ENCODE measurements at regions not wholly inside any gene's neighbourhood (a gene's known extent, or its start where the extent isn't known, plus 50 kb on each side); places are given as distances from the start of the nearest gene placed in this dataset.

DNA sequence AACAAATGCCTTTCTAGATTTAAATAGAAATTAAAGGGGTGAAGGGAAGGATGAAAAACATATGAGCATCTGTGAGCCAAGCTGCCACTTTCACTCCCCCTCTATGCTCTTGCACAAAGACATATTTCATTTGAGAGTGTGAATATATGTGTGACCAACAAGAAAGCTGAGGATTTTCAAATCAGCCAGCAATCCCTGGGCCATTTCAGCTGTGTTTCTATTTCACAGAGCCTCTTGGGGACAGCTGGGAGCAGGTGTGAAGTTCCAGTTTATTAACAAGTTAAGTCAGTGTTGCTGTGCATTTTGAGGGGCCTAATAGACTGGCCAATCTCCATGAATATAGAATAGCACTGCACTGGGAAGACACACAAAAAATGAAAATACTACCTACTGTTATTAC is 248.7 kb upstream of the RGMB start:
- Histone ChIP-seq H4K20me1 (replicated peaks in 1 of 2; ENCODE audit: control insufficient read depth in 1 of 2, insufficient read depth in 2 of 2, low read length in 2 of 2) (no peaks in the 10 kb centered on the region), H2BK15ac (ENCODE audit: low read length) (no peak overlapping the region), H3K79me1 (ENCODE audit: low read depth, low read length) (no peaks in the 10 kb centered on the region), H4K8ac (ENCODE audit: extremely low read depth, insufficient read depth, low read length) (no peak overlapping the region), H4K91ac (replicated peaks; ENCODE audit: insufficient read length, low read length) (no peak overlapping the region), H4K5ac (ENCODE audit: insufficient read length, low read depth, low read length) (no peak overlapping the region), H3K14ac (ENCODE audit: insufficient read length) (no peak overlapping the region), H3K56ac (replicated peaks; ENCODE audit: insufficient read length, low read depth, low read length) (no peak overlapping the region), H2BK120ac (replicated peaks; ENCODE audit: low read depth, low read length) (no peak overlapping the region), H2BK20ac (ENCODE audit: low read length) (no peak overlapping the region), H2BK12ac (ENCODE audit: low read depth, low read length) (no peak overlapping the region), H2AFZ (ENCODE audit: low read length) (no peak overlapping the region), H2AK5ac (ENCODE audit: low read depth, low read length) (no peak overlapping the region), H3K4me2 (ENCODE audit: insufficient read depth in 1 of 2, low read depth in 2 of 2, low read length in 2 of 2) (no peak overlapping the region), H3K27me3 (replicated peaks in 1 of 4; ENCODE audit: control insufficient read depth in 3 of 4, extremely low read depth in 1 of 4, insufficient read depth in 3 of 4, low read length in 3 of 4) (no peaks in the 10 kb centered on the region), H3K18ac (ENCODE audit: extremely low read depth, low read length) (no peak overlapping the region), H3K36me3 (ENCODE audit: control insufficient read depth in 2 of 4, insufficient read depth in 4 of 4, low read length in 3 of 4) (no peaks in the 10 kb centered on the region), H3K9ac (replicated peaks in 1 of 4; ENCODE audit: extremely low read depth in 1 of 4, low read depth in 3 of 4, low read length in 3 of 4) (no peak overlapping the region), H3K4me1 (replicated peaks in 1 of 4; ENCODE audit: control insufficient read depth in 3 of 4, insufficient read depth in 4 of 4, low read length in 3 of 4) (no peaks in the 10 kb centered on the region), H3K4me3 (ENCODE audit: extremely low read depth in 1 of 4, insufficient read depth in 2 of 4, low read depth in 3 of 4, low read length in 4 of 4) (no peak overlapping the region), H3K79me2 (ENCODE audit: control insufficient read depth in 1 of 2, insufficient read depth in 2 of 2, low read length in 2 of 2) (no peaks in the 10 kb centered on the region), H3K9me3 (ENCODE audit: insufficient read depth in 2 of 2, low read depth in 1 of 2, low read length in 1 of 2) (no peaks in the 10 kb centered on the region), H3K23ac (ENCODE audit: insufficient read length) (no peak overlapping the region), H3K4ac (replicated peaks; ENCODE audit: insufficient read length, low read depth, low read length) (no peak overlapping the region), H3K27ac (ENCODE audit: low read depth, low read length) (no peak overlapping the region), H3K23me2 (ENCODE audit: low read depth, low read length) (no peaks in the 10 kb centered on the region), H2BK5ac (ENCODE audit: low read depth, low read length) (no peak overlapping the region)
- ChIA-PET POLR2A (ENCODE audit: partially characterized antibody) (no interaction called here), CTCF (ENCODE audit: partially characterized antibody) (interaction anchor here (1.4 kb wide), 1 partner anchor 11 kb away, joined by 3 read pairs; no protein-coding TSS in a partner anchor)
- DNase-seq (ENCODE audit: low read depth in 1 of 2, low spot score in 2 of 2) (no peak), FAIRE-seq (no peak)
- TF ChIP-seq SIX5 (IDR thresholded peaks at IDR 0.05; ENCODE audit: low read depth, low read length) = no peak
- TF ChIP-seq TBP (IDR thresholded peaks at IDR 0.05; ENCODE audit: low read depth, low read length) = no peak
- no peak for TF ChIP-seq CEBPB (IDR thresholded peaks at IDR 0.05; ENCODE audit: low read depth, low read length)
- TF ChIP-seq KDM4A (IDR thresholded peaks at IDR 0.05; ENCODE audit: low read depth, low read length, severe bottlenecking) = no peak
- TF ChIP-seq JUND (IDR thresholded peaks at IDR 0.05; ENCODE audit: low read length) = no peak

Measured in H1 (cell line).